ENCODE measurements at regions not wholly inside any gene's neighbourhood (a gene's known extent, or its start where the extent isn't known, plus 50 kb on each side); places are given as distances from the start of the nearest gene placed in this dataset.
A peak's percentile ranks its signal among the peaks of the same experiment; 100 is the strongest.

GRCh38 chr5:158068964-158069363, 210.0 kb upstream of the CLINT1 start:
- Histone ChIP-seq H3K79me2 (ENCODE audit: insufficient read depth) (no peaks in the 10 kb centered on the region), H3K27ac (no peak overlapping the region), H3K4me1 (ENCODE audit: insufficient read depth) (peaks cover 12% of the 10 kb centered on the region; the same call in 1 of the 2 replicates), H4K20me1 (ENCODE audit: insufficient read depth) (no peaks in the 10 kb centered on the region), H2AFZ (no peak overlapping the region), H3K9me2 (ENCODE audit: insufficient read depth) (no peaks in the 10 kb centered on the region), H3K27me3 (replicated peaks; ENCODE audit: insufficient read depth) (no peaks in the 10 kb centered on the region), H3K9me3 (ENCODE audit: low read depth) (no peaks in the 10 kb centered on the region), H3K36me3 (ENCODE audit: low read depth) (no peaks in the 10 kb centered on the region), H3K4me2 (ENCODE audit: unreplicated experiment) (no peak overlapping the region), H3K9ac (no peak overlapping the region), H3K4me3 (no peak overlapping the region), H3F3A (ENCODE audit: insufficient read depth) (0 out of 2 replicates have a peak, but pooled peaks cover 6% of the 10 kb centered on the region)
- TF ChIP-seq EZH2 (IDR thresholded peaks at IDR 0.05; ENCODE audit: insufficient read depth, poor library complexity, severe bottlenecking) (no peak), EZH2phosphoT487 (IDR thresholded peaks at IDR 0.05; ENCODE audit: insufficient read depth, low read depth) (no peak)
- 68 to 79% methylated on average over 4 of the region's 4 CpGs for WGBS, 2 experiments (ENCODE audit: low coverage in 1 of 2, low lambda C conversion rate in 2 of 2, missing lambda C conversion rate in 2 of 2)
- in situ Hi-C loops (cut with MboI), result no loop called here
- DNase-seq, result no peak

DNA sequence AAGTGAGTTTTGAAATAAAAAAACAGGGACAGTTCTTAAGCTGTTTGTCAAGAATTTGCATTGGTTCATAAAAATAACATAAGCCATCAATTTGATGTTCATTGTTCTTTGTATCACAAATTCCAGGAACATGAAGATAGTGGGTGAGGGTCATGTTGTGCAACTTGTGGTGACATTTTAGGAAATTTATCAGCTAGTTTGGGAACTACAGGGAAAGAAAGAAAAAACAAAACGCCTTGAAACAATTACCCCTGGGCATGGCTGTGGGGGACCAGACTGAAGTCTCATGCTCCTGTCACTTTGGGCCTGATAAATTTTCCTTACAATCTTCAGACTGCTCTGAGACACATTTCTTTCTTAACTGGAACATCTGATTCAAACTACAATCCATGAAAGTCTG, 207.1 kb upstream of the CLINT1 start:
- Histone ChIP-seq H3K9me3 (ENCODE audit: low read depth) (no peaks in the 10 kb centered on the region), H3K4me2 (ENCODE audit: unreplicated experiment) (no peak overlapping the region), H3K9me2 (ENCODE audit: insufficient read depth) (no peaks in the 10 kb centered on the region), H3K27ac (no peak overlapping the region), H3K9ac (no peak overlapping the region), H4K20me1 (ENCODE audit: insufficient read depth) (no peaks in the 10 kb centered on the region), H3F3A (ENCODE audit: insufficient read depth) (0 out of 2 replicates have a peak, but pooled peaks cover 6% of the 10 kb centered on the region), H3K4me3 (no peak overlapping the region), H3K36me3 (ENCODE audit: low read depth) (no peaks in the 10 kb centered on the region), H2AFZ (no peak overlapping the region), H3K4me1 (ENCODE audit: insufficient read depth) (peaks cover 12% of the 10 kb centered on the region; the same call in 1 of the 2 replicates), H3K79me2 (ENCODE audit: insufficient read depth) (no peaks in the 10 kb centered on the region), H3K27me3 (replicated peaks; ENCODE audit: insufficient read depth) (no peaks in the 10 kb centered on the region)
- in situ Hi-C loops (cut with MboI), result no loop called here
- 0% methylated on average over 1 of the region's 1 CpG for WGBS, 2 experiments (ENCODE audit: low coverage in 1 of 2, low lambda C conversion rate in 2 of 2, missing lambda C conversion rate in 2 of 2)
- no peak for DNase-seq
- TF ChIP-seq EZH2phosphoT487 (IDR thresholded peaks at IDR 0.05; ENCODE audit: insufficient read depth, low read depth) (no peak), EZH2 (IDR thresholded peaks at IDR 0.05; ENCODE audit: insufficient read depth, poor library complexity, severe bottlenecking) (no peak)

DNA sequence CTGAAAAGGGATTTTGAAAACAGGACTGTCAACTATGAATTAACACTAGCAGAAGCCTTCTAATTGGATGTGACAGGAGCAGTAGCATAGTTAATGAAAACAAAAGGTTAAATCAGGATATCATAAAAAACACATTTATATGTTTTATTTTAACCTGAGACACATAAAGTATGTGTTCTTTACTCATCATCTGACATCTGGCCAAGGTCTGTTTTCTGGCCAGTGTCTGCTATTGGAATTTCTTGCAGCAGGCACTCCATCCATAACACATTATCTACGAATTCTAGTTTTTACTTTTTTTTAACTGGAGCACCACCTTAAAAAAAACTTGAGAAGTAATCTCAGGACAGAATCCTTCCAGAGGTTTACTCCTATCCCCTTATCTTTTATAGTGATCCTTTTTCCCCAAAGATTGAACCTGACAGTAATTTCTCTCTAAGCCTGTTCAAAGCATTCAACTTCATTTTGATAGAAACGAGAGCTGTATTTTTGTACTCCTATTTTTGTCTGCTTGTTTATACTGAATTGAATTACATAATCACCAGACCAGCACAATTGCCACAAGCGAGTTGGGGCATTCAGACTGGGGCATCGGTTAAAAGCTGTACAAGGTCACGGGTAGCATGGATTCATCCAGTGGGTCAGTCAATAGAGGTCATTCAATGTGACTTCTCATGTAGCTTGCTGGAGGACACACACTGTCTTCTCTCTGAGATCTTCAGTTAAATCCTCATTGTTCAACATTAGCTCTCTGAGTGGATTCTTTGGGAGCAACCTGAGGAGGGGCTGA, 205.6 kb upstream of the CLINT1 start:
- DNase-seq, result peak; percentile 58
- WGBS, 2 experiments (ENCODE audit: low coverage in 1 of 2, low lambda C conversion rate in 2 of 2, missing lambda C conversion rate in 2 of 2), result 27 to 39% methylated on average over 5 of the region's 5 CpGs
- no peaks in the 10 kb centered on the region for H3K27me3 ChIP-seq (replicated peaks; ENCODE audit: insufficient read depth)
- no peaks in the 10 kb centered on the region for H3K9me3 ChIP-seq (ENCODE audit: low read depth)
- TF ChIP-seq EZH2phosphoT487 (IDR thresholded peaks at IDR 0.05; ENCODE audit: insufficient read depth, low read depth), result no peak
- no peak for TF ChIP-seq EZH2 (IDR thresholded peaks at IDR 0.05; ENCODE audit: insufficient read depth, poor library complexity, severe bottlenecking)
- H3K36me3 ChIP-seq (ENCODE audit: low read depth), result no peaks in the 10 kb centered on the region
- no peak overlapping the region for H3K27ac ChIP-seq
- no peaks in the 10 kb centered on the region for H3K79me2 ChIP-seq (ENCODE audit: insufficient read depth)
- H3K9me2 ChIP-seq (ENCODE audit: insufficient read depth), result no peaks in the 10 kb centered on the region
- H3K4me2 ChIP-seq (ENCODE audit: unreplicated experiment), result no peak overlapping the region
- H3F3A ChIP-seq (ENCODE audit: insufficient read depth), result 0 out of 2 replicates have a peak, but pooled peaks cover 6% of the 10 kb centered on the region
- H4K20me1 ChIP-seq (ENCODE audit: insufficient read depth), result no peaks in the 10 kb centered on the region
- peaks cover 12% of the 10 kb centered on the region; the same call in 1 of the 2 replicates for H3K4me1 ChIP-seq (ENCODE audit: insufficient read depth)
- no peak overlapping the region for H3K4me3 ChIP-seq
- H3K9ac ChIP-seq, result no peak overlapping the region
- H2AFZ ChIP-seq, result no peak overlapping the region
- in situ Hi-C loops (cut with MboI), result no loop called here

- Histone ChIP-seq H3K27ac (no peak overlapping the region), H3K4me3 (no peak overlapping the region), H3K4me1 (ENCODE audit: insufficient read depth) (peaks cover 15% of the 10 kb centered on the region; the same call in 1 of the 2 replicates), H3K36me3 (ENCODE audit: low read depth) (no peaks in the 10 kb centered on the region), H3K27me3 (replicated peaks; ENCODE audit: insufficient read depth) (no peaks in the 10 kb centered on the region), H2AFZ (no peak overlapping the region), H3K9ac (no peak overlapping the region), H3K79me2 (ENCODE audit: insufficient read depth) (no peaks in the 10 kb centered on the region), H3K9me2 (ENCODE audit: insufficient read depth) (no peaks in the 10 kb centered on the region), H3K4me2 (ENCODE audit: unreplicated experiment) (no peak overlapping the region), H3F3A (ENCODE audit: insufficient read depth) (0 out of 2 replicates have a peak, but pooled peaks cover 6% of the 10 kb centered on the region), H3K9me3 (ENCODE audit: low read depth) (no peaks in the 10 kb centered on the region), H4K20me1 (ENCODE audit: insufficient read depth) (no peaks in the 10 kb centered on the region)
- in situ Hi-C loops (cut with MboI), result no loop called here
- WGBS, 2 experiments (ENCODE audit: low coverage in 1 of 2, low lambda C conversion rate in 2 of 2, missing lambda C conversion rate in 2 of 2), result 100% methylated on average over 1 of the region's 1 CpG
- TF ChIP-seq EZH2 (IDR thresholded peaks at IDR 0.05; ENCODE audit: insufficient read depth, poor library complexity, severe bottlenecking) (no peak), EZH2phosphoT487 (IDR thresholded peaks at IDR 0.05; ENCODE audit: insufficient read depth, low read depth) (no peak)
- no peak for DNase-seq
These were observed 204.1 kb upstream of the CLINT1 start for GRCh38 chr5:158063052-158063451.

Data from GM23248 (cell line).